ENCODE measurements at regions not wholly inside any gene's neighbourhood (a gene's known extent, or its start where the extent isn't known, plus 50 kb on each side); places are given as distances from the start of the nearest gene placed in this dataset.
"Not testable (repeated sequence)": the region's sequence is repeated elsewhere in the genome, so short reads cannot be mapped to it uniquely, and the experiment has no call there.

GRCh38 chr10:61018146-61018545, 74.2 kb upstream of the RHOBTB1 start:
- Histone ChIP-seq H3K27ac (ENCODE audit: low read depth, low read length) (no peak overlapping the region), H3K4me3 (ENCODE audit: low read depth in 1 of 2, low read length in 2 of 2) (no peak overlapping the region), H3K27me3 (ENCODE audit: control insufficient read depth in 1 of 2, insufficient read depth in 2 of 2, low read length in 2 of 2) (no peaks in the 10 kb centered on the region), H3K36me3 (ENCODE audit: insufficient read depth, low read length) (no peaks in the 10 kb centered on the region), H3K4me1 (ENCODE audit: insufficient read depth, low read length) (no peaks in the 10 kb centered on the region), H3K9me3 (ENCODE audit: low read length) (no peaks in the 10 kb centered on the region), H3K9ac (ENCODE audit: low read length) (no peak overlapping the region)

DNA sequence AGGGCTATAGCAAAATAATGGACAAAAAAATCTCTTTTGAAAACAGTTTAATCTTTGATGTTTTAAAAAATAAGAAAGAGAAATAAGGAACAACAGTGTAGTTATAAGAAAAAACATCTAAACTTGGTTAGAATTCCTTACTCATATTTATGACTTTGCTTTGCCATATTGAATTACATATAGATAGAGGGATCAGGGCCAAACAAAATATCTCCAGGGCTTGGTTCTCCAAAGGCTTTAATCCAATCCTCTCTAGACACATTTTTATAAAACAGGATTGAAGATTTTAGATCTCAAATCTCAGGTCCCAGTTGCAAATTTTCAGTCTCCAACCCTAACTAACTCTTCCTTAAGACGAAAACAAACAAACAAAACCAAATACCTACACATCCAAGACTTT, 72.6 kb upstream of the RHOBTB1 start:
- H3K4me1 ChIP-seq (ENCODE audit: insufficient read depth, low read length) = no peaks in the 10 kb centered on the region
- H3K27ac ChIP-seq (ENCODE audit: low read depth, low read length) = no peak overlapping the region
- H3K4me3 ChIP-seq (ENCODE audit: low read depth in 1 of 2, low read length in 2 of 2) = no peak overlapping the region
- no peaks in the 10 kb centered on the region for H3K9me3 ChIP-seq (ENCODE audit: low read length)
- H3K27me3 ChIP-seq (ENCODE audit: control insufficient read depth in 1 of 2, insufficient read depth in 2 of 2, low read length in 2 of 2) = no peaks in the 10 kb centered on the region
- H3K9ac ChIP-seq (ENCODE audit: low read length) = no peak overlapping the region
- H3K36me3 ChIP-seq (ENCODE audit: insufficient read depth, low read length) = no peaks in the 10 kb centered on the region

- H3K36me3 ChIP-seq (ENCODE audit: insufficient read depth, low read length) = no peaks in the 10 kb centered on the region
- H3K9me3 ChIP-seq (ENCODE audit: low read length) = no peaks in the 10 kb centered on the region
Measured at GRCh38 chr10:61016007-61016406, 72.0 kb upstream of the RHOBTB1 start.

DNA sequence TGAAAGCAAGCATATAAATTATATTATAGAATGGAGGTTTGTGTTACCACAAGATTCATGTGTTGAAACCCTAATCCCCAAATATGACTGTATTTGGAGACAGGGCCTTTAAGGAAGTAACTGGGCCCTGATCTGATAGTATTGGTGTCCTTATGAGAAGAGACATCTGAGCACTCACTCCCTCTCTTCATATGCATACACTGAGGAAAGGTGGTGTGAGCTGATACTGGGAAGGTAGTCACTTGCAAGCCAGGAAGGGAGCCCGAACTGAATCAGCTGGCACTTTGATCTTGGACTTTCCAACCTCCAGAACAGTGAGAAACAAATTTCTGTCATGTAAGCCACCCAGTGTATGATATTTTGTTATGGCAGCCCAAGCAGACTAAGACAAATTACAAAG, 66.9 kb upstream of the RHOBTB1 start:
- Histone ChIP-seq H3K4me1 (ENCODE audit: insufficient read depth, low read length) (no peaks in the 10 kb centered on the region), H3K9me3 (ENCODE audit: low read length) (no peaks in the 10 kb centered on the region), H3K27me3 (ENCODE audit: control insufficient read depth in 1 of 2, insufficient read depth in 2 of 2, low read length in 2 of 2) (no peaks in the 10 kb centered on the region), H3K27ac (ENCODE audit: low read depth, low read length) (no peak overlapping the region), H3K9ac (ENCODE audit: low read length) (no peak overlapping the region), H3K36me3 (ENCODE audit: insufficient read depth, low read length) (no peaks in the 10 kb centered on the region), H3K4me3 (ENCODE audit: low read depth in 1 of 2, low read length in 2 of 2) (no peak overlapping the region)

More at GRCh38 chr10:61016007-61016406, 72.0 kb upstream of the RHOBTB1 start:
- H3K4me3 ChIP-seq (ENCODE audit: low read depth in 1 of 2, low read length in 2 of 2) = no peak overlapping the region
- H3K27ac ChIP-seq (ENCODE audit: low read depth, low read length) = no peak overlapping the region
- no peaks in the 10 kb centered on the region for H3K27me3 ChIP-seq (ENCODE audit: control insufficient read depth in 1 of 2, insufficient read depth in 2 of 2, low read length in 2 of 2)
- H3K4me1 ChIP-seq (ENCODE audit: insufficient read depth, low read length) = no peaks in the 10 kb centered on the region
- no peak overlapping the region for H3K9ac ChIP-seq (ENCODE audit: low read length)

GRCh38 chr10:61003069-61003468, 59.1 kb upstream of the RHOBTB1 start:
- H3K27ac ChIP-seq (ENCODE audit: low read depth, low read length); H3K9ac ChIP-seq (ENCODE audit: low read length); H3K9me3 ChIP-seq (ENCODE audit: low read length); H3K4me3 ChIP-seq (ENCODE audit: low read depth in 1 of 2, low read length in 2 of 2); H3K4me1 ChIP-seq (ENCODE audit: insufficient read depth, low read length); H3K36me3 ChIP-seq (ENCODE audit: insufficient read depth, low read length): not testable (repeated sequence)
- H3K27me3 ChIP-seq (ENCODE audit: control insufficient read depth in 1 of 2, insufficient read depth in 2 of 2, low read length in 2 of 2) = peaks cover 5 to 12% of the 10 kb centered on the region in 2 donors

GRCh38 chr10:61001731-61002122, 57.7 kb upstream of the RHOBTB1 start:
- H3K9ac ChIP-seq (ENCODE audit: low read length) = no peak overlapping the region
- H3K4me1 ChIP-seq (ENCODE audit: insufficient read depth, low read length) = no peaks in the 10 kb centered on the region
- H3K4me3 ChIP-seq (ENCODE audit: low read depth in 1 of 2, low read length in 2 of 2) = no peak overlapping the region
- H3K36me3 ChIP-seq (ENCODE audit: insufficient read depth, low read length) = no peaks in the 10 kb centered on the region
- H3K27ac ChIP-seq (ENCODE audit: low read depth, low read length) = no peak overlapping the region
- H3K27me3 ChIP-seq (ENCODE audit: control insufficient read depth in 1 of 2, insufficient read depth in 2 of 2, low read length in 2 of 2) = peaks cover 5 to 12% of the 10 kb centered on the region in 2 donors
- H3K9me3 ChIP-seq (ENCODE audit: low read length) = no peaks in the 10 kb centered on the region

GRCh38 chr10:61000769-61001730, 57.1 kb upstream of the RHOBTB1 start:
- Histone ChIP-seq H3K27ac (ENCODE audit: low read depth, low read length) (no peak overlapping the region), H3K9me3 (ENCODE audit: low read length) (no peaks in the 10 kb centered on the region), H3K27me3 (ENCODE audit: control insufficient read depth in 1 of 2, insufficient read depth in 2 of 2, low read length in 2 of 2) (peaks cover 5 to 12% of the 10 kb centered on the region in 2 donors), H3K9ac (ENCODE audit: low read length) (no peak overlapping the region), H3K4me1 (ENCODE audit: insufficient read depth, low read length) (no peaks in the 10 kb centered on the region), H3K36me3 (ENCODE audit: insufficient read depth, low read length) (no peaks in the 10 kb centered on the region), H3K4me3 (ENCODE audit: low read depth in 1 of 2, low read length in 2 of 2) (peak overlapping the region; percentile 26 to 38)

- Histone ChIP-seq H3K9ac (ENCODE audit: low read length) (no peak overlapping the region), H3K27ac (ENCODE audit: low read depth, low read length) (no peak overlapping the region)
Measured at GRCh38 chr10:60998932-60999331, 54.9 kb upstream of the RHOBTB1 start.

GRCh38 chr10:60994128-60994527, 50.1 kb upstream of the RHOBTB1 start:
- H3K27me3 ChIP-seq (ENCODE audit: control insufficient read depth in 1 of 2, insufficient read depth in 2 of 2, low read length in 2 of 2) = no peaks in the 10 kb centered on the region
- H3K9ac ChIP-seq (ENCODE audit: low read length) = no peak overlapping the region
- no peak overlapping the region for H3K27ac ChIP-seq (ENCODE audit: low read depth, low read length)
- no peak overlapping the region for H3K4me3 ChIP-seq (ENCODE audit: low read depth in 1 of 2, low read length in 2 of 2)
- no peaks in the 10 kb centered on the region for H3K9me3 ChIP-seq (ENCODE audit: low read length)
- no peaks in the 10 kb centered on the region for H3K36me3 ChIP-seq (ENCODE audit: insufficient read depth, low read length)
- H3K4me1 ChIP-seq (ENCODE audit: insufficient read depth, low read length) = no peaks in the 10 kb centered on the region

More at GRCh38 chr10:60998932-60999331, 54.9 kb upstream of the RHOBTB1 start:
- H3K9me3 ChIP-seq (ENCODE audit: low read length) = no peaks in the 10 kb centered on the region
- no peaks in the 10 kb centered on the region for H3K4me1 ChIP-seq (ENCODE audit: insufficient read depth, low read length)
- H3K36me3 ChIP-seq (ENCODE audit: insufficient read depth, low read length) = no peaks in the 10 kb centered on the region
- H3K27me3 ChIP-seq (ENCODE audit: control insufficient read depth in 1 of 2, insufficient read depth in 2 of 2, low read length in 2 of 2) = peaks cover 5 to 12% of the 10 kb centered on the region in 2 donors
- no peak overlapping the region for H3K4me3 ChIP-seq (ENCODE audit: low read depth in 1 of 2, low read length in 2 of 2)
